GM12891 (cell line): ENCODE measurements at regions not wholly inside any gene's neighbourhood (a gene's known extent, or its start where the extent isn't known, plus 50 kb on each side); places are given as distances from the start of the nearest gene placed in this dataset.

Source experiments
- DNase-seq: peaks from one replicate; pipeline ENCODE4 v3.0.0; 2011; ENCODE audit warnings: low spot score; ENCODE audit not compliant: insufficient read length
- FAIRE-seq: peaks from 2 replicates; lab custom pipeline; 2011; peaks lifted over from hg19 to GRCh38; lab: Jason Lieb, UNC
- PAX5 ChIP-seq: IDR thresholded peaks from 2 replicates; pipeline ENCODE4 v1.6.1; 2011; ENCODE audit warnings: low read length, moderate library complexity, mild to moderate bottlenecking; ENCODE audit not compliant: insufficient read depth, severe bottlenecking
- POLR2A ChIP-seq: IDR thresholded peaks from 2 replicates; pipeline ENCODE4 v1.6.1; 2011; ENCODE audit warnings: low read depth, low read length, control low read depth
- POLR2AphosphoS5 ChIP-seq: IDR thresholded peaks from 2 replicates; pipeline ENCODE4 v1.6.1; 2011; ENCODE audit warnings: low read depth, low read length, control low read depth
- POU2F2 ChIP-seq: IDR thresholded peaks from 2 replicates; pipeline ENCODE4 v1.6.1; 2011; ENCODE audit warnings: low read depth, mild to moderate bottlenecking, control low read depth, low read length, moderate library complexity
- SPI1 ChIP-seq: IDR thresholded peaks from 2 replicates; pipeline ENCODE4 v1.6.1; 2011; ENCODE audit warnings: low read depth, low read length, control low read depth
- TAF1 ChIP-seq: IDR thresholded peaks from 2 replicates; pipeline ENCODE4 v1.6.1; 2011; ENCODE audit warnings: low read depth, low read length, control low read depth

DNA sequence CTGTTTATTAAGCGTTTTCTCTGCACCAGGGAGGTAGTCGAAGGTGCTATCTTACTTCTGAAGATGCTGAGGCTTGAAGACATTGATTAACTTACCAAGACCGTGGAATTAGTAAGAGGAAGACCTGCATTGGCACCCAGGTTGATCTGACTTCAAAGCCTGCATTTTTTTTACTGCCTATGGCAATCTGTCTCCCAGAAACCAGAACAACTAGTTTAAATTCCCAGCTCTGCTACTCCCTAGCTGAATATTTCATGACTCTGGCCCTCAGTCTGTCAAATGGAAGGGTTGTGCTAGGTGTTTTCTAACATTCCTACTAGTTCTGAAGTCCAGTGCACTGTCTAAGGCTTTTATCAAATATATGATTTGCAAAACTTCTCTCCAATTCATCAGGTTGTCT lies 52.0 kb upstream of the GRAMD1B start:
- DNase-seq (no peak), FAIRE-seq (no peak)
- TF ChIP-seq PAX5 (no peak), TAF1 (no peak), POLR2A (no peak), POU2F2 (no peak)

DNA sequence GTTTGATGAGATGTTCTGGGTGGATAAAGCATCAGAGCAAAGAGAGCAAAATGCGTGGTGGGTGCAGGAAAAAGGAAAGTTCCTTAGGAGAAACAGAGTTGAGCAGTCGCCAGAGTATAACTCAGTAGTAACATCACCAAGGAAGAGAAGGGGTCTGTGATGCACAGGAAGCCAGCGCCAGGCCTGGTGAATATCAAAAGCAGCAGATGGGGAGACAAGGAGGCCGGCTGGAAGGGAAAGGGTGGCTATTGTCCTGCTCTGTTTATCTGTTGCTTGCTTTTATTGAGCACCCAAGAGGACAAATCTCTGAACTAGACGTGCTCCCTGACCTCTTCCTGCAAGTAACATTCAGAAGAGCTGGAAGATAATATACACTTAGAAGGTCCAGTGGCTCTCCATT lies 52.7 kb upstream of the GRAMD1B start:
- TF ChIP-seq PAX5: no peak
- no peak for TF ChIP-seq POU2F2
- no peak for TF ChIP-seq TAF1
- no peak for TF ChIP-seq POLR2AphosphoS5
- no peak for TF ChIP-seq POLR2A
- TF ChIP-seq SPI1: no peak
- DNase-seq (no peak), FAIRE-seq (no peak)

DNA sequence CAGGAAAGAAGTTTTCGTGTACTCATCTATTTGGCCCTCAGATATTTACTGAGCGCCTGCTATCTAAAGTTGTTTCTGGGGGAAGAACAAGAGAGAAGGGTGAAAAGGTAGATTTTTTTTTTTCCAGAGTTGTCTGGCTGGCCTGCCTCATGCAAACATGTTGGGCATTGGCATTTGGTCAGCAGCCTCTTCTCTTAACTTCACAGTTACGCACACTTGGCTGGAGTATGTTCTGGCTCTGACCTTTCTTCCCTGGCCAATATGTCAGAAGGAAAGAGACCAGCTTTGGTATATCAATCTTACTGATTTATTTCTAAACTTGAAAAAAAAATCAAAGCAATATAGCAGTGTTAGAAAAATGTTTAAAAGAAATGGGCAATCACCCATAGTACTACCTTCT lies 54.2 kb upstream of the GRAMD1B start:
- FAIRE-seq (no peak), DNase-seq (no peak)
- TF ChIP-seq POLR2AphosphoS5 (no peak), PAX5 (no peak), POU2F2 (no peak), POLR2A (no peak), SPI1 (no peak), TAF1 (no peak)

DNA sequence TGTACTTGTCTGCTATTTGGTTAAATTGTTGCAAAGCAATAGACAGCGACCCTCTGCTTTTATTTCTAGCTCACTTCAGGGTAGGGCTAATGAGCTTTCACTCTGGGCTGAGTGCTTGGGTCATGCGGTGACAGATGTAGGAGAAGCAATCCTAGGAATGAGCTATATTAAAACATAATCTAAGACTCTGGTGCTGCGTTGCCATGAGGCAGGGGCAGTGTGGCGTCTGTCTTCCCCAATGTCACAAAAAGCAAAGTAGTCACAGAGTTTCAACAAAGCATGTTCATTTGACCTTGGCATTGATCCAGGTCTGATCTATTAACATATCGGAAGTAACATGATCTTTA lies 55.5 kb upstream of the GRAMD1B start:
- TF ChIP-seq POLR2A (no peak), TAF1 (no peak), POLR2AphosphoS5 (no peak), SPI1 (no peak), POU2F2 (no peak), PAX5 (no peak)
- DNase-seq: no peak
- FAIRE-seq: no peak

DNA sequence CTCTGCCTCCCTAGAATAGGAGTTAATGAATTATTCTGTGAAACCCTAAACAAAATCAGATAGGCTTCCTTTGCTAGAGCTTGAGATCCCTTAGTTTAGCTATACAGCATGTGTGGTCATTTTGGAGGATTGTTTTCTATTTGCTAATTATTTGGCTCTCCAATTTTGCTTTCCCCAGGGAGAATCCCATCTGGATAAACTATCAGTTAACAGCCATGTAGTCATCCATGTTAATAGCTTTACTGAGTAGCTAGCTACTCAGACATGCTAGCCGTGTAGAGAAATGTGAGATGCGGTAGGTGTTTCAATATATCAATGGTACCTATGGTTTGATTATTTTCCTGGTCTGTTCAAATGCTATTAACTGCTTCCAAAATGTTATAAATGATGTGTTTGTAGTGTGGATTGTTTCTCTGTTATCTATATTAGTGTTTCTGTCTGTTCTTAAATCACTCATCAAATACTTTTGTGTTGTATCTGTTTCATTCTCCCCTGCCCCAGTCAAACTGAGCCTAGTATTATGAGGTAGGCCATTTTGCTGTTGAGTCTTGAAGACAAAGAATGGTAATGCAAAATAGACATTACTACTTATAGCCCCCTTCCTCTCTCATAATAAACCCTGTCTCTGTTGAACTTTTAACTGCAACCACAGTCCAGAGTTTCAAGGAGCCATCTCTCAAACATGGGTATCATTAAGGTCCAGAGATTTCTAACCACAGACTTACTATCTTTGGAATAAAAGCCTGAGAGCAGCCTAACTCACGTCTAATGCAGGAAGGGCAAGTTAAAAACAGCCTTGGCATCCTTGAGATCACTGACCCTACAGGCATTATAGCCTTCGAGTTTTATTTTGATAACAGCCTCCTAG lies 56.1 kb upstream of the GRAMD1B start:
- no peak for DNase-seq
- peak; percentile 62 for FAIRE-seq
- no peak for TF ChIP-seq POLR2A
- TF ChIP-seq PAX5: no peak
- TF ChIP-seq TAF1: no peak
- no peak for TF ChIP-seq SPI1
- no peak for TF ChIP-seq POLR2AphosphoS5
- TF ChIP-seq POU2F2: no peak

DNA sequence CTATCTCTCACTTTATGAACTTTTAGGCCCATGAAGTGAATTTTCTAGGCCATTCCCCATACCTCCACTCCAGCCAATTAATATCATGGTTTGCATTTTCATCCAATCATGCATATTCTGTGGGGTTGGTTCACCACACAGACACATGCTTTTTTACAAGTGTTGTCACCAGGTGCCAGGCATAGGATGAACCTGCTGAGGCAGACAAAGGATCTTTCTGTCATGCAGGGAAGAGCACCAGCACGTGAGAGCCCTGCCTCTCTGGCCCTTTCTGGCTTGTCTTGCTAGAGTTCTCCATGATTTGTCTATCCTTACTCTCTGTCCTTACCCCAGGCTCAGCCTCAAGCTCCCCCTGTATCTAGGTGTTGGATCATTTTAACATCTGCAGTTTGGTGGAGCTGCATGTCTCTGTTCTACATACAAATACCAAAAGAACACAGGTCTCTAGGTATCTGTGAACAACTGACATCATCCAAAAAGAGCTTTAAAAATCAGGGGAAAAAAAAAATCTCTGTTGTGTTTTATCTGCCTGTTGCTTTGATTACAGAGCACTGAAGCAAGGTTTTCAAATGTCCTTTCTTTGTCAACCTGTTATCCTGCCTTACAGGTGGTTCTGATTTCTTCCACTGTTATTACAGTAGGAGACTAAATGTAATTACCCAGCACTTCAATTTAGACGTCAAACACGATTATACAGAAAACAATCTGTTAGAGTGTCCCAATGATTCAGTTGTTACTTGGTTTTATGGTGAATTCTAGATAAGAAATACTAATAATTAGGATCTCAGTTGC lies 58.4 kb upstream of the GRAMD1B start:
- TF ChIP-seq POU2F2 (no peak), POLR2AphosphoS5 (no peak), SPI1 (no peak), TAF1 (no peak), PAX5 (no peak), POLR2A (no peak)
- FAIRE-seq: peak; percentile 64
- DNase-seq: no peak

DNA sequence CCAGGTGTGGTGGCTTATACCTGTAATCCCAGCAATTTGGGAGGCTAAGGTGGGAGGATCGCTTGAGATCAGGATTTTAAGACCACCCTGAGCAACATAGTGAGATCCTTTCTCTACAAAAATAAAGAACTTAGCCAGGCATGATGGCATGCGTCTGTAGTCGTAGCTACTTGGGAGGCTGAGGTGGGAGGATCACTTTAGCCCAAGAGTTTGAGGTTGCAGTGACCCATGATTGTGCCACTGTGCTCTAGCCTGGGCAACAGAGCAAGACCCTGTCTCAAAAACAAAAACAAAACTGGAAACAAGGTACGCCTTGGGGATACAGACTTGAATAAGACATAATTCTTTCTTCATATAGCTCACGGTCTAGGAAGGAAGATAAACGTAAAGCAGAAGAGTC lies 63.1 kb upstream of the GRAMD1B start:
- TF ChIP-seq POLR2A (no peak), POLR2AphosphoS5 (no peak), PAX5 (no peak), POU2F2 (no peak), TAF1 (no peak), SPI1 (no peak)
- FAIRE-seq (no peak), DNase-seq (no peak)

DNA sequence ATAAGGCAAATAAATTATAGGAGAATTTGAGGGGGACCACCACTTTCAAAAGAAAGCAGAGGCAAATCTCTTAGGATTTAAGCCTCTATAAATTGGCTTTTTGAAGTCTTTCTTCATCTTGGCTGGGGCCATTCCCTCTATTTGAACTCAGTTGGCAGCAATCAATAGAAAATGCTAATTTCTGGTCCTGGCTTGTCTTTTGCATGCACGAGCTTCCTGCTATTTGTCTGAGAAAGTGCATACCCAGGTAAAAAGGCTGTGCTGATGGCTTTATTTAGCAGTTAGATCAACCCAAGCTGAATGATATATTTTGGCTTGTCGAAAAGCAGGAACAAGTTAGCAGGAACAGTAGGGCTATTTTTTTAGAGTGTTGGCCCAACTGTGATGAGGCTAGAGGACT lies 64.1 kb upstream of the GRAMD1B start:
- FAIRE-seq (peak; percentile 45), DNase-seq (no peak)
- TF ChIP-seq POU2F2: no peak
- TF ChIP-seq TAF1: no peak
- TF ChIP-seq POLR2AphosphoS5: no peak
- no peak for TF ChIP-seq POLR2A
- no peak for TF ChIP-seq SPI1
- TF ChIP-seq PAX5: no peak

DNA sequence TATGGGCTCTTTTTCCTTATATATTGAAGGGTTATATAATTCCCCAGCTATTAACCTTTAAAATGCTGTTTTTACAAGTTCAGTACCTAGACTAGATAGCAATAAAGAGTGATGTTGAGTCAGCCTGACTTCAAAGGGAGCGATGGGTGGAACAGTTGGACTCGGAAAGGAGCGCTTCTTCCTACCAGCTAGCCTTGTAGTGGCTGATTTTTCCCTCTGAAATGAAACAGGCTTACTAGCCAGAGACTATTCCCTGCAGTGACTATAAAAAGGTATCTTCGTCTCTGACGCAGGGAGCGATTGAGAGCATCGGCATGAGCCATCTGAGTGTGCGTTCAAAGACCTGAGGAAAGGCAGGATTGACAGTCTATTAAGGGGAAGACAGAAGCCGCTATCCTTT lies 66.0 kb upstream of the GRAMD1B start:
- TF ChIP-seq PAX5 (no peak), POLR2AphosphoS5 (no peak), POU2F2 (no peak), POLR2A (no peak), SPI1 (no peak), TAF1 (no peak)
- DNase-seq: no peak
- no peak for FAIRE-seq

DNA sequence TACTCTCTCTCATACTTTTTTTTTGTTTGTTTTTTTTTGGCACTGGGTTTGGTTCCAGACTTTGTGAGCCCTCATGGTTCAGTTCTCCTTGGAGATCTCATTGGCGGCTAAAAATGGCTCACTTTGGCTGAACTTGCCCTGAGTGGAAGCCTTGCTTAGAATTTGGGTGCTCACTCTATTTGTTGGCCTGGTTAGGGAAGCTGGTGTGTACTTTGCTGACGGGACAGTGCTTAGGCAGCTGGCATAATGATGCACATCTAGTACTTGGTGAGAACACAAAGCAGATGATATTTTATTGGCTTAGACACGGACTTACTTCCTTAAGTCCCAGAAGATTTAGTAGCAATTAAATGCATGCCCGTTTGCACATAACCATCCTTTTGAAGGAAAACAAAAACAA lies 66.5 kb upstream of the GRAMD1B start:
- no peak for TF ChIP-seq PAX5
- TF ChIP-seq SPI1: no peak
- TF ChIP-seq POLR2A: no peak
- TF ChIP-seq POU2F2: no peak
- no peak for TF ChIP-seq TAF1
- no peak for TF ChIP-seq POLR2AphosphoS5
- peak; percentile 52 for FAIRE-seq
- no peak for DNase-seq
